ENCODE measurements at regions not wholly inside any gene's neighbourhood (a gene's known extent, or its start where the extent isn't known, plus 50 kb on each side); places are given as distances from the start of the nearest gene placed in this dataset.

DNA sequence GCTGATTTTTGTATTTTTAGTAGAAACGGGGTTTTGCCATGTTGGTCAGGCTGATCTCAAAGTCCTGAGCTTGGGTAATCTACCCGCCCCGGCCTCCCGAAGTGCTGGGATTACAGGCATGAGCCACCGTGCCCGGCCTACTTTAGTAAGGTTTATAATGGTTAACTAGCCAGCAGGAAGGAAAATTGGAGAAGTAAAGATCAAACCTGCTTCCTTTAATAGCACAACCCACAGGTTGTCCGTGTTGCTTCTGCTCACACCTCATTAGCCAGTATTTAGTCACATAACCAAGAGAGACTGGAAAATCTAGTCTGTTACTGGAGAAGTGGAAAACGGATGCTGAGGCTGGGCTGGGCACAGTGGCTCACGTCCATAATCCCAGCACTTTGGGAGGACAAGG is 51.9 kb upstream of the TBL1XR1 start:
- Mint-ChIP-seq H3K4me1 (ENCODE audit: low read depth) (peaks cover 16% of the 10 kb centered on the region), H3K27me3 (ENCODE audit: low read depth) (no peaks in the 10 kb centered on the region), H3K36me3 (ENCODE audit: low read depth) (no peaks in the 10 kb centered on the region), H3K9me3 (ENCODE audit: low read depth) (peaks cover 3% of the 10 kb centered on the region), H3K27ac (ENCODE audit: unreplicated experiment) (no peak overlapping the region), H3K4me3 (ENCODE audit: unreplicated experiment) (no peak overlapping the region)
- TF ChIP-seq CTCF (IDR thresholded peaks at IDR 0.05) = no peak
- DNase-seq (ENCODE audit: low spot score) = no peak

- TF ChIP-seq CTCF (IDR thresholded peaks at IDR 0.05) = no peak
- Mint-ChIP-seq H3K27me3 (ENCODE audit: low read depth) (no peaks in the 10 kb centered on the region), H3K36me3 (ENCODE audit: low read depth) (no peaks in the 10 kb centered on the region), H3K4me1 (ENCODE audit: low read depth) (peaks cover 16% of the 10 kb centered on the region), H3K9me3 (ENCODE audit: low read depth) (peaks cover 3% of the 10 kb centered on the region), H3K27ac (ENCODE audit: unreplicated experiment) (peak overlapping the region; percentile 78), H3K4me3 (ENCODE audit: unreplicated experiment) (no peak overlapping the region)
- DNase-seq (ENCODE audit: low spot score) = no peak
Observed at GRCh38 chr3:177250151-177250550, 52.9 kb upstream of the TBL1XR1 start.

DNA sequence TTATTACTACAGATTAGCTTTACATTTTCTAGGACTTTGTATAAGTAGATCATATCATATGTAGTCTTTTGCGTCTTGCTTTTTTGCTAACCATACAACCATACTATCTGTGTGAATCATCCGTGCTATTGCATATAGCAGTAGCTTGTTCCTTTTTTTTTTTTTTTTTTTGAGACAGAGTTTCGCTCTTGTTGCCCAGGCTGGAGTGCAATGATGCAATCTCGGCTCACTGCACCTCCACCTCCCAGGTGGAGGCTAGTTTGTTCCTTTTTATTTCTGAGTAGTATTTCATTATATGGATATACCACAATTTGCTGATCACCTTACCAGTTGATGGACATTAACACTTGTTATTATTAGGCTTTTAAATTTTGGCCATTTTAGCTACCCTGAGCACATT is 54.5 kb upstream of the TBL1XR1 start:
- no peaks in the 10 kb centered on the region for H3K27me3 Mint-ChIP-seq (ENCODE audit: low read depth)
- no peaks in the 10 kb centered on the region for H3K36me3 Mint-ChIP-seq (ENCODE audit: low read depth)
- DNase-seq (ENCODE audit: low spot score) = no peak
- peaks cover 16% of the 10 kb centered on the region for H3K4me1 Mint-ChIP-seq (ENCODE audit: low read depth)
- H3K9me3 Mint-ChIP-seq (ENCODE audit: low read depth) = peaks cover 3% of the 10 kb centered on the region
- no peak overlapping the region for H3K4me3 Mint-ChIP-seq (ENCODE audit: unreplicated experiment)
- H3K27ac Mint-ChIP-seq (ENCODE audit: unreplicated experiment) = no peak overlapping the region
- TF ChIP-seq CTCF (IDR thresholded peaks at IDR 0.05) = no peak

- Mint-ChIP-seq H3K27ac (ENCODE audit: unreplicated experiment) (no peak overlapping the region), H3K27me3 (ENCODE audit: low read depth) (no peaks in the 10 kb centered on the region), H3K36me3 (ENCODE audit: low read depth) (no peaks in the 10 kb centered on the region), H3K4me1 (ENCODE audit: low read depth) (no peaks in the 10 kb centered on the region), H3K9me3 (ENCODE audit: low read depth) (no peaks in the 10 kb centered on the region), H3K4me3 (ENCODE audit: unreplicated experiment) (no peak overlapping the region)
- DNase-seq (ENCODE audit: low spot score) = no peak
- TF ChIP-seq CTCF (IDR thresholded peaks at IDR 0.05) = no peak
Observed at GRCh38 chr3:177257006-177257405, 59.7 kb upstream of the TBL1XR1 start.

- no peaks in the 10 kb centered on the region for H3K36me3 Mint-ChIP-seq (ENCODE audit: low read depth)
- no peak for DNase-seq (ENCODE audit: low spot score)
- H3K4me3 Mint-ChIP-seq (ENCODE audit: unreplicated experiment) = no peak overlapping the region
- no peak overlapping the region for H3K27ac Mint-ChIP-seq (ENCODE audit: unreplicated experiment)
- TF ChIP-seq CTCF (IDR thresholded peaks at IDR 0.05) = no peak
- H3K9me3 Mint-ChIP-seq (ENCODE audit: low read depth) = no peaks in the 10 kb centered on the region
- peaks cover 6% of the 10 kb centered on the region for H3K4me1 Mint-ChIP-seq (ENCODE audit: low read depth)
- no peaks in the 10 kb centered on the region for H3K27me3 Mint-ChIP-seq (ENCODE audit: low read depth)
Observed at GRCh38 chr3:177257625-177258024, 60.3 kb upstream of the TBL1XR1 start.

All from chondrocyte (in vitro differentiated cells).